A204.1 (cell line): ENCODE measurements at regions not wholly inside any gene's neighbourhood (a gene's known extent, or its start where the extent isn't known, plus 50 kb on each side); places are given as distances from the start of the nearest gene placed in this dataset.
"Not testable (repeated sequence)": the region's sequence is repeated elsewhere in the genome, so short reads cannot be mapped to it uniquely, and the experiment has no call there.

Experiments used
- FAIRE-seq: peaks from 2 replicates; lab custom pipeline; 2012; peaks lifted over from hg19 to GRCh38; lab: Jason Lieb, UNC

GRCh38 chr4:38279650-38280322, 319.6 kb downstream of the PTTG2 start:
- no peak for FAIRE-seq

- FAIRE-seq, result no peak
Observed at GRCh38 chr4:38280323-38280706, 320.1 kb downstream of the PTTG2 start.

GRCh38 chr4:38281371-38282071, 321.3 kb downstream of the PTTG2 start:
- FAIRE-seq, result no peak

DNA sequence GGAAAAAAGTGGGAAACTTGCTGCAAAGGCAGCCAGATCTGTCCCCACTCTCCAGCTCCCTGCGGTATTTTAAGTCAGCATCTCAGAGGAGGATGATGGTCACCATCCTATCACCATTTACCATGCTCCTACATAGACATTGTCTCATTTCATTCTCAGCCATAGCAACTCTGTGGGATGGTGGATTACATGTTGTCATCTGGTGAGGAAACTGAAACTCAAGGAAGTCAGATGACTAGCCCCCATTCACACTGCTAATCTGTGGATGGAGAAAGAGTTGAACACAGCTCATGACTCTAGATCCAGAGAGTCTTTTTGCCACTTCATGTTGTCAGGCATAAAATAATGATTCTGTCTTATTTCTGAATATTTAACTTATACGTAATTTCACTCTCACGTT, 323.5 kb downstream of the PTTG2 start:
- FAIRE-seq, result no peak

- FAIRE-seq, result no peak
Observed at GRCh38 chr4:38284294-38285030, 324.3 kb downstream of the PTTG2 start.

DNA sequence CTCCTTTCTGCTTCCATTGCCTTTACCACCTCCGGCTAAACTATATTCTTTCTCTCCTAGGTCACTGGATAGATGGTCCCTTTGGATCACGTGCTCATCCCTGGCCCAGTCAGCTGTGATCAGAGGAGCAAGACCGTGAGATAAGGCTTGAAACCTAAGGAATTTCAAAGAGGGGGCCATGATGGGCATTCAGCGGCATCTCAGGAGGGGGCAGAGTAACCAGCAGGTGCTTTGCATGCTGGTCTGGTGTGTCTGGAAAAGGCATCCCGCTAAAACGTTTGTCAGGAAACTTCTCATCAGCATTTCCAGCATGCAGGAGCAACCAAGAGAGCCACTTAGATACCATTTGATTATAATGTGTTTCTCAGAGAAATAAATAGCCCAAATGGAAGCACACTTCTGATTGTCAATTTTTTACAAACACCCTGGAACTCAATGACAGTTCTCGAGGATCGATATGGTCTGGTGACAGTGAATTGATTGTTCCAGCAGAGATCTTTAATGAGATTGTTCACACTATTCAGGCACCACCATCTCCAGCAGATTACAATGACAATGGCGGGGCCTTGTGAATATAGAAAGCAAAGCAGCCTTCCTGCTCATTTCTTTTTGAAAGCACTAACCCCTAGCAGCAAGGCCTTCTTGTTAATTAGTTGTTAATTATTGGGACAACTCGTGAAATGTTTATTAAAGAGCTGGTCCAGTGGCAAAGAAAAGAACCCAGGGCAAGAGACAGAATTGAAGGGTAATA, 327.1 kb downstream of the PTTG2 start:
- no peak for FAIRE-seq

DNA sequence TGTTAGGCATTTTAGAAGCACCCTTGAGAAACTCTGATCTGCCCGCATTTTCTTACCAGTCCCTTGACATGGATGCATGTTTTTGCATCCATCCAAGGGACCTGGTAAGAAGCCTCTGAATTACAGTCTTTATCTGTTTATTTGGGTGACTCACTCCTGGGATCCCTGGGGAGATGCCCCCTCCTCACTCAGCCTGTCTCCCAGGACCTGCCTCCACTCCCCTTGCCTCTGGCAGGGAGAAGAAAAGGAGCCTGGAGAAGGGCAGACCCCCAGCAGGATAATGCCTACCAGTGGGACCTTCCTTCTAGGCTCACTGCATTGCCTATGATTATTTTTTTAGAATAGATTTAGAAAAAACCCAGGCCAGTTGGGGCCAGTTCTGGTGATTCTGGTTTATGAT, 329.4 kb downstream of the PTTG2 start:
- no peak for FAIRE-seq

GRCh38 chr4:38290366-38290765, 330.2 kb downstream of the PTTG2 start:
- FAIRE-seq, result no peak

- no peak for FAIRE-seq
Observed at GRCh38 chr4:38290914-38291313, 330.7 kb downstream of the PTTG2 start.

DNA sequence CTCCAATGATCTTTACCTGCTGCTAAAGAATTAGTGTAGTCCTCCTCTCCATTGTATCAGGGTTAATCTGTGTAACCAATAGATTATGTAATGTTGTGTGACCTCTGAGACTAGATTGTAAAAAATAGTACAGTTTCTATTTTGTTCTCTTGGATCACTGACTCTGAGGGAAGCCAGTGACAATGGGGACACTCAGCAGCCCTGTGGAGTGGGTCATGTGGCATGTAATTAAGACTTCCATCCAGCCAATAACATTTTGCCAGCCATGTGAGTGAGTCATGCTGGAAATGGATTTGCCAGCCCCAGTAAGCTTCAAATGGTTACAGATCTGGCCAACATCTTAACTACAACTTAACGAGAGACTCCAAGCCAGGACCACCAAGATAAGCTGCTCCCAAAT, 332.3 kb downstream of the PTTG2 start:
- no peak for FAIRE-seq

DNA sequence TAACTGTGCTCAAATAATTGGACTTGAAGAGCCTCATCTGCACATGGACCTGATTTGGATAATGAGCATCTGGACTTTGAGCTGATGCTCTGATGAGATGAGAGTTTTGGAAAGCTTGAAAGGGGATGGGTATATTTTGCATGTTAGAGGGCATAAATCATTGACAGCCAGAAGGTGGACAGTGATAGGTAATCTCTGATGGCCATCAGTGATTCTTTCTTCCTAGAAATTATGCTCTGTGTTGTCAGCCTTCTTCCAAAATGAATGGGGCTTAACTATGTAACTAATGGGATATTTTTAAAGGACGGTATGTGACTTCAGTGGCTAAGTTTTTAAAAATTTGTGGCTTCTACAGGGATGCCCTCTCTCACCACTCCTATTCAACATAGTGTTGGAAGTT, 334.0 kb downstream of the PTTG2 start:
- FAIRE-seq, result no peak

GRCh38 chr4:38297061-38297460, 336.9 kb downstream of the PTTG2 start:
- FAIRE-seq, result no peak

DNA sequence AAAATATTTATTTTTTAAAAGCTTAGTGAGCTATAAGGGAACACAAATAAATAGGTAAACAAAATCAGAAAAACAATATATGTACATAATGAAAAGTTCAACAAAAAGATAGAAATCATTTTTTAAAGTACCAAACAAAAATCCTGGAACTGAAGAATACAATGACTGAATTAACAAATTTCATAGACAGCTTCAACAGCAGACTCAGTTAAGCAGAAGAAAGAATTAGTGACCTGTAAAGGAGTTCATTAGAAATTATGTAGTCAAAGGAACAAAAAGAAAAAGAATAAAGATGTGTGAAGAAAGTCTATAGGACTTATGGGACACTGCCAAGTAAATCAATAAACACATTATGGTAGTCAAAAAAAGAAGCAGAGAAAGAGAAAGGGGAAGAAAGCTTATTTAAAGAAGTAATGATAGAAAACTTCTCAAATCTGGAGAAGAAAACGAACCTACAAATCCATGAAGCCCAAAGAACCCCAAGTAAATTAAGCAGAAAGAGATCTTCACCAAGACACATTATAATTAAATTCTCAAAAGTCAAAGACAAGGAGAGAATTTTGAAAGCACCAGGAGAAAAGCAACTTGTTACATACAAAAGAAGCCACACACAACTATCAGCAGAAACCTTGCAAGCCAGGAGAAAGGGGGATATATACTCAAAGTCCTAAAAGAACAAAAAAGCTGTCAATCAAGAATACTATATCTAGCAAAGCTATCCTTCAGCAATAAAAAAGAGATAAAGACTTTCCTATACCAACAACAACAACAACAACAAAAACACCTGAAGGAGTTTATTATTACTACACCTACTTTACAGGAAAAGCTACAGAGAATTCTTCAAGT, 338.9 kb downstream of the PTTG2 start:
- FAIRE-seq, result no peak

DNA sequence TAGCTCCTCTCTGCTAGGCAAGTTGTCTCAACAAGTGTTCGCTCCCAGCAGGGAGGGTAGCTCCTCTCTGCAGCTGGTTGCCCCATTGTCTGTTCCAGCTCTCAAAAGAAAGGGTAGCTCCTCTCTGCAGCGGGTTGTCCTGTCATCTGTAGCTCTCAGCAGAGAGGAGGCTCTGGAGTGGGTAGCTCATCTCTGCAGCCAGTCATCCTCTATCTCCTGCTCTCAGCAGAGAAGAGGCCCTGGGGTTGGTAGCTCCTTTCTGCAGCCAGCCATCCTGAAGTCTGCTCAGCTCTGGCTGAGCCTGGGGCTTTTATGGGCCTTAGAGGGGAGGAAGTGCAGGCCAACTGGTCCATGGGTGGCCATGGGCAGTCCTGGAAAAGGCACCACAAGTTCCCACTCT, 342.7 kb downstream of the PTTG2 start:
- FAIRE-seq, result no peak

- FAIRE-seq, result not testable (repeated sequence)
Observed at GRCh38 chr4:38304460-38304859, 344.3 kb downstream of the PTTG2 start.

- no peak for FAIRE-seq
Observed at GRCh38 chr4:38306482-38307071, 346.4 kb downstream of the PTTG2 start.

- no peak for FAIRE-seq
Observed at GRCh38 chr4:38308728-38309311, 348.6 kb downstream of the PTTG2 start.

DNA sequence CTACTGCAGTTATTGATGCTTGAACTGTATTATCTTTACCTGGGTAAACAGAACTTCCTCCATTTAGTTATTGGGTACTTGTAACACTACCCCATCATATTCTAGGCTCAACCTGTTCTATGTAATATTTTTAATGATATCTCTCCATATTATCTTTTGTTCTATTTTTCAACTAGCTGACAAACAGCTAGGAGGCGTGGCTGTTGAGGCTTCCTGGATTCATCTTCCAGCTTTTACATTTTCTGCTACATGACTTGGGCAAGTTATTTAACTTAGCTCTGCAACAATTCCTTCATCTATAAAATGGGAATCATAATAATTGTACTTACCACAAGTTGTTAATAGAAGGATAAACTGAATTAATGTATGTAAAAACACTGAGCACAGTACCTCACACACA, 349.3 kb downstream of the PTTG2 start:
- no peak for FAIRE-seq

GRCh38 chr4:38310446-38311043, 350.3 kb downstream of the PTTG2 start:
- FAIRE-seq, result no peak

- no peak for FAIRE-seq
Observed at GRCh38 chr4:38311495-38312126, 351.4 kb downstream of the PTTG2 start.
